ENCODE measurements at regions not wholly inside any gene's neighbourhood (a gene's known extent, or its start where the extent isn't known, plus 50 kb on each side); places are given as distances from the start of the nearest gene placed in this dataset.

DNA sequence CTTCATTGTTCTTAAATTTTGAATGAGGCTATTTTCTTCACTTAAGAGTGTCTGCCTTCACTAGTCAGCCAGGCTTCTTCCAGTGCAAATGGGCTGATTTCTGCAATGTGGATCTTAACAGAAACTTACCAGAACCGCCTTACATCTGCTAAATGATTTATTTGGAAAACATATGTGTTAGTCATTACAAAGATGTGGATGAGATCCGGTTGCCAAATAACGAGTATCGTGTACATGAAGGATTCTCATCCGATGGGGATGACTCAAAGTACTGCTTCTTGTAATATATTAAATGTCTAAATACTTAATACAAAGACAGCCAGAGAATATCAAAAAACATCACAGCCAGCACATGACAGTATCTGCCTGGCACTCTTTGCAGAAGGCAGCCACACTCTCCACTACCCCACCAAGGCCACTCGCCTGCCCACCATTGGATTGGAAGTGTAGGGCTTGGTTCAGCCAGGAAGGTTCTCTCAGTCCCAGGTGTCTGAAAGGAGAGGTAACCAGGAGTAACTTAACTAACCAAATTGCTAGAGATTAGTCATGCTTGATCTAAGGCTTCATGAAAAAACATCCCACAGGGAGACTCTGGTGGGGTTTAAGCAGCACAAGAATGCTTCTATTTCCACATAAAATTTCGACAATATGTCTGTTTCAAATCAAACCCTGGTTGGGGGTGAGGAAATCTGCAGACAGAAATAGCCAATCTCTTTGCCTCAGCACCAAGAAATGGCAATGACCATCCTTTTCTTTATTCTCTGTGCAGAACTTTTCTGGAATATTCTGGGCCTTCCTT is 174.8 kb downstream of the GADD45G start:
- TF ChIP-seq CTCF (IDR thresholded peaks at IDR 0.05) (no peak), POLR2A (IDR thresholded peaks at IDR 0.05) (no peak)

All from breast epithelium (tissue), 3 donors.